Thymus (tissue), 11 donors: ENCODE measurements at regions not wholly inside any gene's neighbourhood (a gene's known extent, or its start where the extent isn't known, plus 50 kb on each side); places are given as distances from the start of the nearest gene placed in this dataset.
A peak's percentile ranks its signal among the peaks of the same experiment; 100 is the strongest.

Experiments used
- DNase-seq, 9 donors: peaks; one replicate each; pipeline ENCODE4 v3.0.0-alpha.2; 2013; ENCODE audit warnings: low spot score in 9 of 9, low read depth in 6 of 9, missing footprints in 1 of 9
- H3K27ac ChIP-seq, 2 donors: one replicate each; pipeline ENCODE4 v1.5.1; 2013; ENCODE audit warnings: control low read depth in 1 of 2, low read depth in 1 of 2, low read length in 1 of 2, mild to moderate bottlenecking in 1 of 2, moderate library complexity in 1 of 2
- H3K27me3 ChIP-seq, 2 donors: one replicate each; pipeline ENCODE4 v1.5.1; 2013; ENCODE audit warnings: low read length in 1 of 2; ENCODE audit not compliant: control insufficient read depth in 2 of 2, insufficient read depth in 1 of 2
- H3K36me3 ChIP-seq, 2 donors: one replicate each; pipeline ENCODE4 v1.5.1; 2013; ENCODE audit warnings: low read length in 1 of 2, mild to moderate bottlenecking in 1 of 2, moderate library complexity in 1 of 2; ENCODE audit not compliant: control insufficient read depth in 2 of 2, insufficient read depth in 2 of 2
- H3K4me1 ChIP-seq, 2 donors: one replicate each; pipeline ENCODE4 v1.5.1; 2013; ENCODE audit warnings: low read length in 2 of 2; ENCODE audit not compliant: control insufficient read depth in 2 of 2, insufficient read depth in 2 of 2
- H3K4me3 ChIP-seq, 2 donors: one replicate each; pipeline ENCODE4 v1.5.1; 2013; ENCODE audit warnings: low read length in 2 of 2, control low read depth in 1 of 2, mild to moderate bottlenecking in 1 of 2
- H3K9me3 ChIP-seq, 2 donors: one replicate each; pipeline ENCODE4 v1.5.1; 2013; ENCODE audit warnings: low read length in 1 of 2, mild to moderate bottlenecking in 1 of 2; ENCODE audit not compliant: control insufficient read depth in 2 of 2, insufficient read depth in 1 of 2
- WGBS: extraction: QIAGEN DNeasy Blood & Tissue Kit; methylation state at CpG from one replicate; pipeline ENCODE4 v1.1.7; 2013; 5-methylcytosine and 5-hydroxymethylcytosine counted together
- donor health status: healthy.

- no peak for DNase-seq
- Histone ChIP-seq H3K27ac (no peak overlapping the region), H3K4me1 (peaks cover 0 to 5% of the 10 kb centered on the region in 2 donors), H3K27me3 (no peaks in the 10 kb centered on the region), H3K9me3 (no peaks in the 10 kb centered on the region), H3K4me3 (no peak overlapping the region), H3K36me3 (no peaks in the 10 kb centered on the region)
- 91% methylated on average over 6 of the region's 6 CpGs for WGBS
Observed at GRCh38 chr15:62895139-62895866, 147.2 kb upstream of the TPM1 start.

GRCh38 chr15:62895905-62896316 lies 146.6 kb upstream of the TPM1 start:
- Histone ChIP-seq H3K9me3 (no peaks in the 10 kb centered on the region), H3K4me3 (no peak overlapping the region), H3K4me1 (peaks cover 0 to 5% of the 10 kb centered on the region in 2 donors), H3K27me3 (no peaks in the 10 kb centered on the region), H3K36me3 (no peaks in the 10 kb centered on the region), H3K27ac (peak overlapping the region in 1 of 2 donors; percentile 66)
- DNase-seq: no peak
- WGBS: 95% methylated on average over 1 of the region's 1 CpG

- whole genome bisulfite sequencing: 90% methylated on average over 3 of the region's 3 CpGs
- Histone ChIP-seq H3K4me3 (no peak overlapping the region), H3K27me3 (no peaks in the 10 kb centered on the region), H3K36me3 (no peaks in the 10 kb centered on the region), H3K9me3 (no peaks in the 10 kb centered on the region), H3K27ac (peak overlapping the region; percentile 3 to 66), H3K4me1 (peaks cover 0 to 5% of the 10 kb centered on the region in 2 donors)
- DNase-seq: no peak
Observed at GRCh38 chr15:62896380-62896866, 146.1 kb upstream of the TPM1 start.

GRCh38 chr15:62896969-62897486 lies 145.5 kb upstream of the TPM1 start:
- Histone ChIP-seq H3K27me3 (no peaks in the 10 kb centered on the region), H3K9me3 (no peaks in the 10 kb centered on the region), H3K27ac (no peak overlapping the region), H3K4me3 (no peak overlapping the region), H3K36me3 (no peaks in the 10 kb centered on the region), H3K4me1 (peaks cover 0 to 5% of the 10 kb centered on the region in 2 donors)
- DNase-seq: no peak
- WGBS: 93% methylated on average over 19 of the region's 19 CpGs

- 79% methylated on average over 8 of the region's 8 CpGs for WGBS
- Histone ChIP-seq H3K27ac (no peak overlapping the region), H3K9me3 (no peaks in the 10 kb centered on the region), H3K4me1 (peaks cover 0 to 5% of the 10 kb centered on the region in 2 donors), H3K36me3 (no peaks in the 10 kb centered on the region), H3K27me3 (no peaks in the 10 kb centered on the region), H3K4me3 (no peak overlapping the region)
- DNase-seq: no peak
Observed at GRCh38 chr15:62897634-62898033, 144.9 kb upstream of the TPM1 start.

- Histone ChIP-seq H3K27me3 (no peaks in the 10 kb centered on the region), H3K36me3 (no peaks in the 10 kb centered on the region), H3K4me1 (peaks cover 0 to 5% of the 10 kb centered on the region in 2 donors), H3K27ac (no peak overlapping the region), H3K9me3 (no peaks in the 10 kb centered on the region), H3K4me3 (no peak overlapping the region)
- DNase-seq: no peak
- 83% methylated on average over 2 of the region's 2 CpGs for WGBS
Observed at GRCh38 chr15:62899090-62899493, 143.5 kb upstream of the TPM1 start.

- no peaks in the 10 kb centered on the region for H3K36me3 ChIP-seq
- DNase-seq: no peak
- no peaks in the 10 kb centered on the region for H3K9me3 ChIP-seq
- H3K27me3 ChIP-seq: no peaks in the 10 kb centered on the region
- no peak overlapping the region for H3K4me3 ChIP-seq
- WGBS: 90% methylated on average over 11 of the region's 11 CpGs
- H3K27ac ChIP-seq: no peak overlapping the region
- H3K4me1 ChIP-seq: peaks cover 0 to 5% of the 10 kb centered on the region in 2 donors
Observed at GRCh38 chr15:62900071-62900802, 142.3 kb upstream of the TPM1 start.

- 93% methylated on average over 14 of the region's 14 CpGs for WGBS
- Histone ChIP-seq H3K9me3 (no peaks in the 10 kb centered on the region), H3K4me1 (peaks cover 0 to 5% of the 10 kb centered on the region in 2 donors), H3K36me3 (no peaks in the 10 kb centered on the region), H3K4me3 (no peak overlapping the region), H3K27me3 (no peaks in the 10 kb centered on the region), H3K27ac (no peak overlapping the region)
- DNase-seq: no peak
Observed at GRCh38 chr15:62901087-62901486, 141.5 kb upstream of the TPM1 start.

- WGBS: 87% methylated on average over 9 of the region's 9 CpGs
- Histone ChIP-seq H3K27ac (no peak overlapping the region), H3K27me3 (no peaks in the 10 kb centered on the region), H3K36me3 (no peaks in the 10 kb centered on the region), H3K4me3 (no peak overlapping the region), H3K4me1 (no peaks in the 10 kb centered on the region), H3K9me3 (no peaks in the 10 kb centered on the region)
- DNase-seq: no peak
Observed at GRCh38 chr15:62901909-62902546, 140.5 kb upstream of the TPM1 start.
